ENCODE measurements at regions not wholly inside any gene's neighbourhood (a gene's known extent, or its start where the extent isn't known, plus 50 kb on each side); places are given as distances from the start of the nearest gene placed in this dataset.

GRCh38 chr21:25127811-25128210, 479.5 kb downstream of the MRPL39 start:
- TF ChIP-seq JUND (IDR thresholded peaks at IDR 0.05; ENCODE audit: low read length), result no peak
- no peak for TF ChIP-seq CREB1 (IDR thresholded peaks at IDR 0.05)
- TF ChIP-seq SRF (IDR thresholded peaks at IDR 0.05; ENCODE audit: low read depth, low read length), result no peak
